Motor neuron (in vitro differentiated cells): ENCODE measurements at regions not wholly inside any gene's neighbourhood (a gene's known extent, or its start where the extent isn't known, plus 50 kb on each side); places are given as distances from the start of the nearest gene placed in this dataset.

ENCODE experiments used
- ATAC-seq, 8 experiments: fragments of 200-7000 bp; cut with Tn5 transposase; replicated peaks in 6 of 8; 2 replicates each; pipeline ENCODE4 v1.8.0; 2021; ENCODE audit warnings: mild to moderate bottlenecking in 8 of 8, moderate library complexity in 8 of 8
- H3K27ac ChIP-seq, 2 donors: fragments of 250-450 bp; sonication (Bioruptor Pico); 2 replicates each; pipeline ENCODE4 v1.9.0; 2021; ENCODE audit warnings: antibody characterized with exemption in 2 of 2, mild to moderate bottlenecking in 2 of 2, moderate library complexity in 1 of 2
- H3K4me1 ChIP-seq, 2 donors: fragments of 250-450 bp; sonication (Bioruptor Pico); replicated peaks in 1 of 2; 2 replicates each; pipeline ENCODE4 v1.6.1; 2021; ENCODE audit warnings: antibody characterized with exemption in 2 of 2, mild to moderate bottlenecking in 2 of 2, moderate library complexity in 1 of 2
- H3K4me3 ChIP-seq, 5 donors: fragments of 250-450 bp; sonication (Bioruptor Pico); 2 replicates each; pipeline ENCODE4 v1.9.0; 2021; ENCODE audit warnings: antibody characterized with exemption in 5 of 5, mild to moderate bottlenecking in 5 of 5, moderate library complexity in 4 of 5
- WGBS, 10 experiments: fragments of 450-650 bp; shearing (Covaris generic); methylation state at CpG; one replicate each; pipeline ENCODE4 v1.0.0; 2022; 5-methylcytosine and 5-hydroxymethylcytosine counted together
- in situ Hi-C, 9 experiments: fragments of 400-800 bp; cut with MboI; loops; one replicate each; pipeline ENCODE4 v1.15.0; 2021; ENCODE audit warnings: low sequenced_read_pairs in 9 of 9, low pct_unique_long_range_greater_than_20kb in 2 of 9; ENCODE audit not compliant: unreplicated experiment in 9 of 9

DNA sequence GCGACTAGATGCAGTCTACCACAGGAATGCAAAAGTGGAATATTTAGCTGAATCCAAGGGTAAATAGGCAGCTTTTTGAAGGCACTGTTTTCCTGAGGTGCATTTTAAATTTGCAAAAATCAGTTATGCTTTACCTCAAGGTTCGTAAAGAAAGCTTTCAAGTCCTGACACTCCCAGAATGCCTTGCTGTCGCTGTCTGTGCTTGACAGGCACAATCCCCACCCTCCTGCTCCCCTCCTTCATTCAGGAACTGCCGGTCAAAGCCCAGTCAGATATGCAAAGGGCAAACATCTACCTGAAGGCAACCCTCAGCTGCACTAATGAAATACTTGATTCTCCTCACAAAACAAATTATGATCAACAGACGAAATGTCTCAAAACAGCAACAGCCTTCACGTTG lies 97.4 kb upstream of the DDX18 start:
- Histone ChIP-seq H3K27ac (no peak overlapping the region), H3K4me1 (peaks cover 9 to 14% of the 10 kb centered on the region in 2 donors), H3K4me3 (no peak overlapping the region)
- in situ Hi-C loops = no loop called here
- ATAC-seq = no peak
- 3 to 100% (median 66%) methylated on average over 1 to 6 of the region's 6 CpGs for WGBS, 10 experiments

DNA sequence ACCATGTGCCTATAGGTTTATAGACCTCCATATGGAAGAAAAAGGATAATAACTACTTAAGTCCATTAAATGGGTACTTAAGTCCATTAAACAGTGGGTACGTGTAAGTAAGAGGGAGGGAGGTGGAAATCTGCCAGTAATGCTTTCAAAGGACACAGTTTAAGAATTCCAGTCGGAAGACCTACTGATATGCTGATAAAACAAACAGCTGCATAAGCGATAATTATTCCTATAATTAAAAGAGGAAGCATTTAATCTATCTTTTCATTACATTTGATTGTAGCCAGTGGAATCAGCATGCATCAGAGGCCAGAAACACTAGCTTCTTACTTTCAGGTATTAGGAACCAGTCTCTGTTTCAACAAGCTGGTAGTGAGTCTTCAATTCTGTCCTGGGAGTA lies 96.4 kb upstream of the DDX18 start:
- in situ Hi-C loops = no loop called here
- Histone ChIP-seq H3K27ac (no peak overlapping the region), H3K4me1 (peaks cover 9 to 14% of the 10 kb centered on the region in 2 donors), H3K4me3 (no peak overlapping the region)
- 19 to 100% (median 59%) methylated on average over 1 to 3 of the region's 3 CpGs; no CpG with 5 or more reads in 2 of the 10 experiments for WGBS, 10 experiments
- no peak for ATAC-seq

DNA sequence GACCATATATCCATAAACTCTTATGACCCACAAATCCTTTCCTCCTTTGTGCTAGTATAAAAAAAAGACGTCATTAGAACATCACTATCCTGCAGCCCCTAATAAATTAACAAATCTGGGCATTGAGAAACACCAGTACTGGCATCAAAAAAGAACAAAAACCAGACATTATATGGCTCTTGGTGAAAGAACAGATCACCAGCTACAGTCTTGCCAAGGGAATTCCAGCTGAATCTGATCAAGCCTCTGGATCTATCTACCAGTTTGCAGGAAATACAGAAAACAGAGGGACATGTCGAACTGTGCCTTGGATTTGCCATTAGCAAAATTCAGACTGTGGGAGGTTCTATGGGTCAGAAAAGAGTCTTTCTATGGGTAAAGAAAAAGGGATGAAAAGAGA lies 93.7 kb upstream of the DDX18 start:
- in situ Hi-C loops = no loop called here
- WGBS, 10 experiments = 0 to 94% (median 38%) methylated on average over 1 to 2 of the region's 2 CpGs; no CpG with 5 or more reads in 2 of the 10 experiments
- H3K27ac ChIP-seq = no peak overlapping the region
- peaks cover 3 to 8% of the 10 kb centered on the region in 2 donors for H3K4me1 ChIP-seq
- no peak overlapping the region for H3K4me3 ChIP-seq
- no peak for ATAC-seq

DNA sequence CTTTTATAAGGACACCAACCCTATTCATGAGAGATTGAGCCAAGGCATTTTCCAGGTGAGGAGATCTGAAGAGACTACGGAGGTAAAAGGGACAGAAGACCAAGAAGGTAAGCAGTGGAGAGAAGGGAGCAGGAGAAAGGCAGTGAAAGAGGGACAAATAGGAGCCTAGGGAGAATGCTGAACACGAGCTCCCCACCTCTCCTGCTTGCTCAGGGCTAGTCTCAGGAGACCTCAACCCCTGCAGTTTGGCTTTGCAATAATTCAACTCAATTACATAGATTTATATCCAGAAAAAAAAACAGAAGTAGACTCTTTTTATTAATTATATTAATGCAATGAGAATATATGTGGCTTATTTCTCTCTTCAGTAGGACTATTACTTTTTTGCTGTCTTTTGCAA lies 91.0 kb upstream of the DDX18 start:
- ATAC-seq = peak in 3 of 8 experiments; percentile 43 to 69 (median 50)
- in situ Hi-C loops = no loop called here
- H3K4me1 ChIP-seq = peaks cover 3 to 8% of the 10 kb centered on the region in 2 donors
- no peak overlapping the region for H3K27ac ChIP-seq
- WGBS, 10 experiments = 9 to 80% (median 40%) methylated on average over 1 to 2 of the region's 2 CpGs; no CpG with 5 or more reads in 3 of the 10 experiments
- no peak overlapping the region for H3K4me3 ChIP-seq

DNA sequence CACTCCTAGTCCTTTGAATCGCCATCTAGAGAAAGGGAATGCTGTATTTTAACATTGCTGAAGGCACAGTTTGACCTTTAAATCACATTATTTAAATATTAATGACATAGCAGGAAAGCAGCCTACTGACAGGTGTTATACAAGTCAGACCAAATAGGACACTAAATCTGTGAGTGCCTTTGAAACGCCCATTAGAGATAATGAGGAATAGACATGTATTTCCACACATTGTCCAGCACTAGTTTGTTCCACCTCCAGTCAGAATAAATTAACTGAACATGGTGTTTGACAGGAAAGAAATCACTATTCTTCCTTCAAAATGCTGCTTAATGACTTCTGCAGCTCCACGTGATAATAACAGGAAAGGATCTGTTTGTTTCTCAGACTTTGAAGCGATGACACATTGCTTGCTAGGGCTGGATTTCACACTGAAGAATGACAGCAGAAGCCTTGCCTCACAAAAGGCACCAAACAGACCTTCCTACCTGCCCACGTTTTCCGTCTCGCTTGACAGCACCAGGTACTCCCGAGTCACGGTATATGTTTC lies 90.5 kb upstream of the DDX18 start:
- ATAC-seq = peak in 5 of 8 experiments; percentile 41 to 93 (median 86)
- WGBS, 10 experiments = 0 to 90% (median 64%) methylated on average over 2 to 9 of the region's 9 CpGs
- H3K4me1 ChIP-seq = peaks cover 3 to 8% of the 10 kb centered on the region in 2 donors
- no peak overlapping the region for H3K27ac ChIP-seq
- H3K4me3 ChIP-seq = no peak overlapping the region
- in situ Hi-C loops = no loop called here

DNA sequence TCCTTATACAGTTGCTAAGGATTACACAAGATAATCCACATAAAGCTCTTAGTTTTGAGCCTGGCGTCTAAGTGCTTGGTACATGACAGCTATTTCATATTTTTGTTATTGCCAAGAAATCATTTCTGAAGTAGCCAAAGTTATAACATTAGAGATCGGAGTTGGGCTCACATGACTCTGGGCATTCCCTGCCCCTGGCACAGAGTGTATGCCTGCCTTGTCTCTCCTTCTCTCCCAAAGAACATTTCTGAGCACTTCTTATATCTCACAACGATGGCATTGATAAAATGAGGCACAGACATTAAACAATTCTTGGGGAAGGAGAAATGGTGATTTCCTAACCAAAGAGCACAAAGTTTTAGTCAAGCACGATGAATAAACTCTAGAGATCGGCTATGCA lies 87.7 kb upstream of the DDX18 start:
- Histone ChIP-seq H3K4me3 (no peak overlapping the region), H3K4me1 (peaks cover 3 to 8% of the 10 kb centered on the region in 2 donors), H3K27ac (no peak overlapping the region)
- 0 to 86% (median 29%) methylated on average over 1 to 5 of the region's 5 CpGs; no CpG with 5 or more reads in 1 of the 10 experiments for WGBS, 10 experiments
- no peak for ATAC-seq
- in situ Hi-C loops = no loop called here

DNA sequence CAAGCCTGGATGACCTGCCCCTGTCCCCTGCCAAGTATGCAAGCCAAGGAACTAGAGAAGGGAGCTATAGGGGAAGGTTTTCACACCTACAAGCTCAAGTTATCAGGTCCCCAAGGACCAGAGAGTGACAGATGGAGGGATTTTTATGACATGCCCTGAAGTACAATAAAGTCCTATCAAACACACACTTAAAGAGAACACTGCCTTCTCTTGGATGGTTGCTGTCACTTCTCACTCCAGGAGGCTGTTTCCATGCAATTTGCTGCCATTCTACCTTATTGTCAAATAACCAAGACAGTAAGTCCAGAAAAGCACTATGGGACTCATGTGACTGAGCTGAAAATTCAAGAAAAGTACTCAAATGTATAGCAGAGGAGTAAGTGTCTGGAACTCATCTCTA lies 76.6 kb upstream of the DDX18 start:
- no peak overlapping the region for H3K27ac ChIP-seq
- in situ Hi-C loops = no loop called here
- no peaks in the 10 kb centered on the region for H3K4me1 ChIP-seq
- no peak for ATAC-seq
- H3K4me3 ChIP-seq = no peak overlapping the region

DNA sequence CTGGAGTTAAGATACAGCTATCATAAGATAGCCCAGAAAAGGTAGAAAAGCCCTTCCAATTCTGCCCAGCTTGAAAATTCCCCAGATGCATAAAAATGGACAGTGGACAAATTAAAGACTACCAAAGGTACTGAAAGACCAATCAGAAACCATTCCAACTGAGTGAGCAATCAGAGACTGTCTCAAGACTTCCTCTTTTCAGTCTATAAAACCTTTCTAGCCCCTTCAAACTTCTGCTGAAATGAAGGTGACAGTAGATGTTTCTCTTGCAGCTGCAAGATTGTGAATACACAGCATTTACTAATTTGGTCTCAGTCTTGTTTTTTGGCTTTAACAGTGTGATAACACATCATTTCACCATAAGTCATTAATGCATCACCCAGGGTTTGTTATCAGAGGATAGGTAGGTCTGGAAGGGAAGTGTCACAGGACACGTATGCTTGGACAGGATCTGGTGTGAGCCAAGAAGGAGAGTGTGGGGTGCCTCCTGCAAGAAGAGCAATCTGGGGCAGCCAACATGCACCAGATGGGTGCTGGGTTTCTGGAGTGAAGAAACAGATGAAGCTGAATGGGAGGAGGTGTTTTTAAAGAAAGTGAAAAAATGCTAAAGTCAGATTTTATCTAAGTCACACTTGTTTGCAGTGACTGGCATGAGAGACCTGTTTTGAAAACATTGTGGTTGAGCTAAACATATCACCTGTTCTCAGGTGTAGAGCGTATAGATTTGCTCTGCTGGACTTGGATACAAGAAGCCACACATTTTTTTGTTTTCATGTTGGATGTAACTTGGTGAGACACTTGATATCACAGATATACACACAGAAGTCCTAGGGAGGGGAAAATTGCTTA lies 75.3 kb upstream of the DDX18 start:
- in situ Hi-C loops = no loop called here
- WGBS, 10 experiments = 20 to 100% (median 91%) methylated on average over 1 to 2 of the region's 2 CpGs; no CpG with 5 or more reads in 5 of the 10 experiments
- H3K4me1 ChIP-seq = no peaks in the 10 kb centered on the region
- no peak overlapping the region for H3K4me3 ChIP-seq
- no peak for ATAC-seq
- H3K27ac ChIP-seq = no peak overlapping the region

DNA sequence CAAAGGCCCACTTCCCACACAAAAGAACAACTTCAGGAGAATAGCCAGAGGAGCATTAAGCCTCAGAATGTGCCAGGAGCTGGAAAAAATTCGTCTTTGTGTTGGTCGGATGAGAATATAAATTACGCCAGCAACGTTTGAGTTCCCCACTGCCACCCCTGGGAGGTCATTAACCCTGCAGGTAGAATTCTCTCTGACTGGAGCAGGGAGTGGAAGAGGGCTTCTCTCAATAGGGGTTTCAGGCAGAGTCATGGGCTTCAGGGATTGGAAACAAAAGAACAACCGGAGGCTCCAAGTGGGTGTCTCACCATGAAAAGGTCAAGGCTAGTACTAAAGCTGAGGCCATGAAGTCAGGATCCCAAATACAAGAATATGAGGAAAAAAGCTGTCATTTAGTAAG lies 69.0 kb upstream of the DDX18 start:
- no peak overlapping the region for H3K27ac ChIP-seq
- ATAC-seq = no peak
- WGBS, 10 experiments = 0 to 58% (median 20%) methylated on average over 1 to 5 of the region's 5 CpGs; no CpG with 5 or more reads in 1 of the 10 experiments

DNA sequence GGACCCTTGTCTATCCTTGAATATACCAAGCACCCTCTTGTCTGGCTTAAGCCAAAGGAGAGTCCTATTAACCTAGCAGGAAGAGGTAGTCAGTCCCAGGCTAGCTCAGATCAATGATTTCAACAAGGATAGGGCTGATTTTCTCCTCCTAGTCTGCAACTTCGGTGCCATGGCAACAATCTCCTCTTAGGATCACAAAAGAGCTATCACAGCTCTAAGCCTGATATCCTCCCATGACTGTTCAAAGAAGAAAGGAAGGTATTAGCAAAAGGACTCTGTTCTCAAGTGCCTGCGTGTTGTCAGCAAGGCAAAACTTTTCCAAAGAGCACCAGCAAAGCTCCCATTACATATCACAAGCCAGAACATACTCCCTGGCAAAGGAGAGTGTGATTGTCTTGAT lies 58.7 kb upstream of the DDX18 start:
- no peak for ATAC-seq
- in situ Hi-C loops = loop anchor here in 1 of 9 experiments (25.0 kb wide), 1 partner anchor 293 kb away; no protein-coding TSS in a partner anchor
- 0 to 67% (median 50%) methylated on average over 1 to 2 of the region's 2 CpGs; no CpG with 5 or more reads in 5 of the 10 experiments for WGBS, 10 experiments
- Histone ChIP-seq H3K4me1 (no peaks in the 10 kb centered on the region), H3K4me3 (no peak overlapping the region), H3K27ac (no peak overlapping the region)

More for the DNA sequence above, 69.0 kb upstream of the DDX18 start:
- no peak overlapping the region for H3K4me3 ChIP-seq
- H3K4me1 ChIP-seq = no peaks in the 10 kb centered on the region
- in situ Hi-C loops = no loop called here

DNA sequence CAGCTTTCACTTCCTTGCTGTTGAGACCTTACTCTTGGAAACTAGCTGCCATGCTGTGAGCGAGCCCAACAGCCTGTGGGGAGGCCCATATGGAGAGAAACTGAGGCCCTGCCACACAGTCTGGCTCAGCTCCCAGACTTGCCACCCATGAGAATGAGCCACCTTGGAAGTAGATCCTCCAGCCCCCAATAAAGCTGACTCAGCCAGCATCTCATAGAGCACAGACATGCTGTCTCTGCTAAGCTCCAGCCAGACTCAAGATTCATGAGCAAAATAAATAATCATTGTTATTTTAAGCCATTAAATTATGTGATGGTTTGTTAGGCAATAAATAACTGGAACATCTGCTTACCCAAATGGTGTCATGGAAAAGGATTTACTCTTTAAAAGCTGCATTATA lies 53.6 kb upstream of the DDX18 start:
- ATAC-seq = no peak
- no peaks in the 10 kb centered on the region for H3K4me1 ChIP-seq
- no peak overlapping the region for H3K27ac ChIP-seq
- H3K4me3 ChIP-seq = no peak overlapping the region
- WGBS, 10 experiments = 25 to 100% (median 83%) methylated on average over 1 of the region's 1 CpG; no CpG with 5 or more reads in 7 of the 10 experiments
- in situ Hi-C loops = loop anchor here in 1 of 9 experiments (25.0 kb wide), 1 partner anchor 299 kb away; no protein-coding TSS in a partner anchor

DNA sequence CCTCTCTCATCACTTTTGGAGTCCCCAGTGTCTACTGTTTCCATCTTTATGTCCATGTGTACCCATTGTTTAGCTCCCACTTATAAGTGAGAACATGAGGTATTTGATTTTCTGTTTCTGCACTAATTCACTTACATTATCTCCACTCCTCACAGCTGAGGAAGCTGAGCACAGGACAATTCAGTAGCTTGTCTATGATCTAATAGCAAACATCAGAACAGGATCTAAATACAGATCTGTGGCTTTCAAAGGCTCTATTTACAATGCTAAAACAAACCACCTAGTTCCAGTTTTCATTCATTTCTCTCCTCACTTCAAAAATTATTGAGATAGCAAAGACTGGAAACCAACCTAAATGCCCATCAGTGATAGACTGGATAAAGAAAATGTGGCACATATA lies 52.0 kb upstream of the DDX18 start:
- in situ Hi-C loops = loop anchor here in 1 of 9 experiments (25.0 kb wide), 1 partner anchor 300 kb away; no protein-coding TSS in a partner anchor
- Histone ChIP-seq H3K4me1 (no peaks in the 10 kb centered on the region), H3K4me3 (no peak overlapping the region), H3K27ac (no peak overlapping the region)
- no peak for ATAC-seq

DNA sequence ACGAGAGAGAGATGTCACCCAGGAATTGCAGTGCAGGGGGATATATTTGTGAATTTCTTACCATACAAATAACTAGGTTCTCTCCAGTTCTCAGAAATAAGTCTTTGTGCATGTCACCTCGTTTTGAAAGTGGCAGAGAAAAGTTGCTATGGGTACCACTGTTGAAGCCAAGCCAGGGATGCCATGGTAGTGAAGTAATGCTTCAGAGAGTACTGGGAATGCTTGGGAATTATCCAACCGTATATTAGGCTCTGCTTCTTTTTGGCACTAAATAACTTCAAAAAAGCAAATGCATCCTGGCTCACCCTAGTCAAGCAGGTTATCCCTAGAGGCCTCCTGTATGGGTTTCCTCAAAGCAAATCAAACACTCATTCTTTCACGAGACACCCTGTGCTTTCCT lies 50.7 kb upstream of the DDX18 start:
- in situ Hi-C loops = loop anchor here in 1 of 9 experiments (25.0 kb wide), 1 partner anchor 302 kb away; no protein-coding TSS in a partner anchor
- WGBS, 10 experiments = 0 to 75% (median 40%) methylated on average over 2 to 4 of the region's 4 CpGs; no CpG with 5 or more reads in 2 of the 10 experiments
- H3K4me3 ChIP-seq = no peak overlapping the region
- peak in 3 of 8 experiments; percentile 35 to 95 (median 53) for ATAC-seq
- H3K4me1 ChIP-seq = no peaks in the 10 kb centered on the region
- H3K27ac ChIP-seq = no peak overlapping the region
